NCI-H226 (cell line): ENCODE measurements at regions not wholly inside any gene's neighbourhood (a gene's known extent, or its start where the extent isn't known, plus 50 kb on each side); places are given as distances from the start of the nearest gene placed in this dataset.
"Not testable (repeated sequence)": the region's sequence is repeated elsewhere in the genome, so short reads cannot be mapped to it uniquely, and the experiment has no call there.

Experiments
- DNase-seq: peaks from one replicate; pipeline ENCODE4 v3.0.0-alpha.2; 2015

DNA sequence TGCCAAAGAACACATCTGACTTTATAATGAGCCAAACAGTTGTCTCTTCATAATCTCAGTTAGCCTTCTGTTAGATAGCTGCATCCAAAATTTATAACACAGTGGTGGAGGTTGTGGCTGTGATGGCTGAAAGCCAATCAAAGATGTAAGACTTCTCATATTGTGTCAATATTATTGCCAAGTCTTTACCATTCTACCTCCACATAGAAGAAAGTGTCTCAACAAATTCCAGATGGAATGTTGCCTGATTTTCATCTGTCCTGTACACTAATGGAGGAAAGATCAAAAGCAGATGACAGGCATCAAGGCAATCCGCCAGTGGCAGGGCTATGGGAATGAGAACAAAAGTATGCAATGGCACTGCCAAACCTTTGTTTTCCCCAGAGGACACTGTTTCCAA, 813.1 kb upstream of the NOVA1 start:
- DNase-seq = no peak

DNA sequence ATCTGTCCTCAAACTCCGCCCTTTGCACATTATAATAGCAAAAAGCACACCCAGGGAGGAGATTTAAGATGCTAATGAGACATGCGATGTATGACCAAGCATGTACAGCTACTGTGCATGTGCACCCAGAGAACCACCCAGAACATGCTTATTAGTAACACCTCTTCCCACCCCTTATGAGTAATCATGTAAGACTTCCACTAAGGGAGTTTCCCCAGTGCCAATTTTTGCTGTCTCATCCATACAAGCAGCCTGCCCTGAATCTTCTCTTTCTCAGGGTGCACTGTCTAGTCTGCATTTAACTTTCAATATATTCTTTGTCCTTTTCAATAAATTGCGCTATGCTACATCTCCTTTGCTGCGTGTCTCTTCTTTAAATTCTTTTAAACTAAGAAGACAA, 830.0 kb upstream of the NOVA1 start:
- DNase-seq = no peak

DNA sequence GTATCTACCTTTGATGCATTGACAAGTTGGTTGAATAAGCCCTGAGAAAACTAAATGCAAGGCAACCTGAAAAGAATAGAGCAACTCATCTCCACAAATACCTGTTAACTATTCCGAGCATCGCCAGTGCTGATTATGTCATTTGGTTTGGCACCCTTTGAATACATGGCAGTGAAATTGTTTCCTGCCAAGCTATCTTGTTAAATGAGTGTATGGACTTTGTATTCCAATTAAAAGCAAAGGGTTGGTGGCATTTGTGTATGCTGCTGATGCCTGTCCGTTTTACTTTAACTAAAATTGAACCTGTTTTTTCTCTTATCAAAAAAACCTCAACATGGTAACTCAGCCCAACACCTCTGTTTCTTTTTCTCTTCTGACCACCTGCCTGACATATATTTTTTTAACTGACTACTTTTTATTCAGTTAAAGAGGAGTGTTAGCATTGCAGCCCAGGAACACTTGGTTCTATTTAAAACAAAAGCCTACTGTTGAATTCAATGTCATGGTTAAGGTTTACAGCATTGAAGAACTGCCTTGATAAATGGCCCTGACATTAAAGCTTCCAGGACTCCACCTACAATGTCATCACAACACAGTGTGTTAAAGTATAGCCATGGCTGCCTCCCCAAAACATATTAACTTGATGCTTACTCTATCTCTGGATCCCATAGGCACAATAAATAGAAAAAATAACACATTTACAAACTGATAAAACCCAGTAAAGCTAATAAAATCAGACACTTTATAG, 838.3 kb upstream of the NOVA1 start:
- no peak for DNase-seq

DNA sequence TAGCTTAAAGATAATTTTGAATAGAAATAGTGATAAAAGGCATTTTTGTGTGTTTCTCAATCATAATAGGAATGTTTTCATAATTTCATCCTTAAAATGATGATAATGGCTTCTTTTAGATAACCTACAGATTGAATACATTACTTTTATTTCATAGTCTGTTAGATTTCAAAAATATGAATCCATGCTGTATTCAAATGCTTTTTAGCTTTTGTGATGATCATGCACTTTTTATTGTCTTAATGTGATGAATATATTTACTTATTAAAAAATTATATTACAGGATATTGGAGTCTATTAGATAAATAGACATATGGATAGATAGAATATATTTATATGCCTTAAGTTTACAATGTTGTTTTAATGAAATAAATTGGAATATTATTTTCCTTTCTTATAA, 886.8 kb upstream of the NOVA1 start:
- DNase-seq = no peak

DNA sequence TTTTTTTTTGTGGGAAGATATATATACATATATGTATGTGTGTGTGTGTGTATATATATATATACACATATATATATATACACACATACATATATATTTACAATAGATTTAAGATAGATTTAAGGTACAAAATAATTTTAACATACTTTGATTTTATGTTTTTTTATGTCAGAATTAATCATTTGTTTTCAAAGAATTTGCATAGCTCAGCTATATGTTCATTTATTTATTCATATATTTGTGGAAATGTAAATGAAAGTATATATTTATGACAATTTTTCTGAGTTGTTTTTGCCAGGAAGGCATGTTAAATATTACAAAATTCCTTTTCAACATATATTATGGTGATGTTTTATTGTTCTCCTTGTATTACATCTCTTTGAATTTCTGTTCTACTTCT, 887.4 kb upstream of the NOVA1 start:
- DNase-seq = no peak

DNA sequence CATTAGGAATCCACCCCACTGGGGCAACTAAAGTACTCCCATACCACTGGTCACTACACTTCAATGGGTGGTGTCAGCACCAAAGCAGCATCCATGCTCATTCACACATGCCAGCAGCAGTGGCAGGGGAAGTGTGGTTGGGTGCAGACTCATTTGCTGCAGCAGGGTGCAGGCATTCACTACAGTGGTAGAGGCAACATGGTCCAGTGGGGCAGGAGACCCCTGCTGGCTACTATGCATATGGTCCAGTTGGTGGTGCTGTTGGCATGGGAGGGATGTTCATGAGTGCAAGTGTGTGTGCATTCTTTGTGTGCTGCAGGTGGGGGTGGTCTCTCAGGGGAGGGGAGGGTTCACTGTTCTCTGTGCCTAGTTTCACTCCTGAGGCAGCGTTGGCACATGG, 908.4 kb upstream of the NOVA1 start:
- no peak for DNase-seq

DNA sequence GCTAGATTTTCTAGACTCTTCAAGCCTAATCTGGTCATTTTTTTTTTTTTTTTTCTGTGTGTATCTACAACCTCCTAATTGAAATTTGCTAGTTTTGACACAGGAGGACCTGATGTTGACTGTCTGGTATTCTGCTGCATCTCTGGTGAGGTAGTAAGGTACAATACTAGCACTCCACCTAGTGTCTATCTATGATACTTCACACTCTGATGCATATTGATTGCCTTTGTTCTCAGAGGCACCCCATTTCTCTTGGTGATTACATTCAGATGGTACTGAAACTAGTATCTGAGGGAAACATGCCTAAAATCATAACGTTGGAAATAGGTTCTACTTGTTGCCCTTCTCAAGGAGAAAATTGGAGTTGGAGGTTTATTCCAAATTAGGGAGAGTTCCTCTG, 930.5 kb upstream of the NOVA1 start:
- no peak for DNase-seq

DNA sequence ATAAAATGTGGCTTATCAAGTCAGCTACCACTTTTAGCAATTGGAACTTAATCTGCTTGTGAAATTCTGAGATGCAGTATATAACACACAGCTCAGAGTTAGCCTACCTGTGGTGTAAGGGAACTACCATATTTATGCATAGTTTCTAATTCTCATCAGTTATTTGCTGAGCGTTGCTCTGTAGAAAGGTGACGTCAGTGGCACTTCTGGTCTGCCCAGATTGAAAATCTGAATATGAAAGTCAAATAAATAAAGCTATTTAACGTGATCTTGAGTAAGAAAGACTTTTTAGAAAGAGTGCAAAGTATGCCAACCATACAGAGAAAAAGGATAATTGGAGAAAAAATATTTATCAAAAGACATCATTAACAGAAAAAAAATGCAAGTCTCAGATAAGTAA, 938.9 kb upstream of the NOVA1 start:
- no peak for DNase-seq

- no peak for DNase-seq
Measured at GRCh38 chr14:27546111-27546510, 948.3 kb upstream of the NOVA1 start.

DNA sequence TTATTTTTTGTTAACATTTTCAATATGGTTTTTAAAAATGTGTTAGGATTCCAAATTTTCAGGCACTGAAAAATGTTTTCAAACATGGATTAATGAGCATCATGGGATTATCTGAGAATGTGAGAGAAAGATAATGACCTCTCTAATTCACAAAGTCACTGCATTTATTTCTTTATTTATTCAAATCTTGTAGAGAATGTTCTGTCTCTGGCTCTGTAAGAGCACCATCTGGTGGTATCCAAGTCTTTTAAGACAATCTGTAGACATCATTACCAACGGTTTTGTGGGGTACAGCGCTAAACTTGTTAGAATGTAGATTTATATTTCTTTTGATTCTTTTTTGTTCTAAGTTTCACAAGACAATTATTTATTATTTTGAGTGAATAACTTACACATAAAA, 956.0 kb upstream of the NOVA1 start:
- DNase-seq = no peak

- no peak for DNase-seq
Measured at GRCh38 chr14:27557445-27557844, 959.6 kb upstream of the NOVA1 start.

GRCh38 chr14:27559848-27560247, 962.0 kb upstream of the NOVA1 start:
- DNase-seq = no peak

- DNase-seq = no peak
Measured at GRCh38 chr14:27566843-27567382, 969.1 kb upstream of the NOVA1 start.

GRCh38 chr14:27573018-27573417, 975.2 kb upstream of the NOVA1 start:
- DNase-seq = no peak

GRCh38 chr14:27587103-27587502, 989.3 kb upstream of the NOVA1 start:
- no peak for DNase-seq

GRCh38 chr14:27605282-27605681, 1007.4 kb upstream of the NOVA1 start:
- no peak for DNase-seq

- no peak for DNase-seq
Measured at GRCh38 chr14:27608377-27608776, 1010.5 kb upstream of the NOVA1 start.

- no peak for DNase-seq
Measured at GRCh38 chr14:27612121-27612520, 1014.3 kb upstream of the NOVA1 start.

DNA sequence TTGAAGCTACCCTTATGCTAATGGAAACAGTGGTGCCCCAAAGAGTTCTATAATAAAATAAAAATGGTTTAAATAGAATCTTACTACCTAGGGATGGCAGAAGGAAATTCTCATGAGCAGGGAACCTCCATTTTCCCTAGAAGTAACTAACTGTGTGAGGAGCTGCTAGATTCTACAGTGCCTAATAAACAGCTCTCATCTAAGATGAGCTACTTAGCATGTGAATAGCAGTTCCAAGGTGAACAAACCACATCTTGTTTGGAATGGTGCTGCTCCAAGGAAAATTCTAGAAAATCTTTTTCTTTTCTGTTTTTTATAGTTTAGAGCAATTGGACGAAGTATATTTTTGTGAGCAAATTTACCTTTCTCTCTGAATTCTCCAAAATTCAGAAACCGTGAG, 1015.3 kb upstream of the NOVA1 start:
- no peak for DNase-seq

DNA sequence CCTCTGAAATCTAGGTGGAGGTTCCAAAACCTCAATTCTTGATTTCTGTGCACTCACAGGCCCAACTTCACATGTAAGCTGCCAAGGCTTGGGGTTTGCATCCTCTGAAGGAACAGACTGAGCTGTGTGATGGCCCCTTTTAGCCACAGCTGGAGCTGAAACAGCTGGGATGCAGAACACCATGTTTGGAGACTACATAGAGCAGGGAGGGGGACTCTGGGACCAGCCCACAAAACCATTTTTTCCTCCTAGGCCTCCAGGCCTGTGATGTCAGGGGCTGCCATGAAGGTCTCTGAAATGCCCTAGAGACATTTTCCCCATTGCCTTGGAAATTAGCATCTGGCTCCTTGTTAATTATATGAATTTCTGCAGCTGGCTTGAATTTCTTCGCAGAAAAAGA, 1025.9 kb upstream of the NOVA1 start:
- no peak for DNase-seq

GRCh38 chr14:27634056-27634970, 1036.5 kb upstream of the NOVA1 start:
- no peak for DNase-seq

GRCh38 chr14:27640688-27641087, 1042.9 kb upstream of the NOVA1 start:
- DNase-seq = not testable (repeated sequence)

GRCh38 chr14:27642251-27642866, 1044.5 kb upstream of the NOVA1 start:
- no peak for DNase-seq

GRCh38 chr14:27660683-27661082, 1062.8 kb upstream of the NOVA1 start:
- no peak for DNase-seq
